GM19043 (cell line): ENCODE measurements at regions not wholly inside any gene's neighbourhood (a gene's known extent, or its start where the extent isn't known, plus 50 kb on each side); places are given as distances from the start of the nearest gene placed in this dataset.
"Not testable (repeated sequence)": the region's sequence is repeated elsewhere in the genome, so short reads cannot be mapped to it uniquely, and the experiment has no call there.

Source experiments
- ATAC-seq: cut with Tn5 transposase; IDR thresholded peaks from one replicate; pipeline ENCODE4 v1.9.1; 2021; ENCODE audit warnings: low read depth; ENCODE audit not compliant: unreplicated experiment

DNA sequence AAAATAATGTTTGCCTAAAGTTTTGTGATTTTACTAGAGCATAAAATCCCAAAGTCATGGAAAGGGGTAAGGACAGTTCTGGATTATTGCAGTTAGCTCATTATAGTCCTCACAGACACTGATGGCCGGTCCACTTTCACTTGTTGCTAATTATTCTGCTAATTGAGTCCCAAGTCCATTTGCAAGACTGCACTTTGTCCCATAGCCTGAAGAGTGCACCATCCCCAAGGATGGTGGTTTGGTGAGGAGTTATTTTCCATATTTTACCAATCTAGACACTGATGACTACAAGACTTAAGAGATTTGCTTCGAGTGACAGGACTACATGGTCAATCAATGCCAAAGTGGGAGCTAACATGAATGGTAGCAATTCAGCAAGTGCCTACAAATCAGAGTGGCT, 181.8 kb upstream of the CACNA2D1 start:
- ATAC-seq = no peak

GRCh38 chr7:82624965-82625364, 181.4 kb upstream of the CACNA2D1 start:
- ATAC-seq = no peak

- ATAC-seq = no peak
Measured at GRCh38 chr7:82624337-82624736, 180.8 kb upstream of the CACNA2D1 start.

- ATAC-seq = no peak
Measured at GRCh38 chr7:82623812-82624211, 180.2 kb upstream of the CACNA2D1 start.

GRCh38 chr7:82617156-82617555, 173.6 kb upstream of the CACNA2D1 start:
- no peak for ATAC-seq

GRCh38 chr7:82616059-82616728, 172.6 kb upstream of the CACNA2D1 start:
- no peak for ATAC-seq

DNA sequence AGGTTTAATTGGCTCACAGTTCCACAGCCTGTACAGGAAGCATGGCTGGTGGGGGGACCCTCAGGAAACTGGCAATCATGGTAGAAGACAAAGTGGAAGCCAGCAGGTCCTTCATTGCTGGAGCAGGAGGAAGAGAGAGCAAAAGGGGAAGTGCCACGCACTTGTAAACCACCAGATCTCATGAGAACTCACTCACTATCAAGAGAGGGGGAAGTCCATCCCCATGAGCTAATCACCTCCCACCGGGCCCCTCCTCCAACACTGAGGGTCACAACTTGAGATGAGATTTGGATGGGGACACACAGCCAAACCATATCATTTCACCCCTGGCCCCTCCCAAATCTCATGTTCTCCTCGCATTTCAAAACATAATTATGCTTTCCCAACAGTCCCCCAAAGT, 171.9 kb upstream of the CACNA2D1 start:
- ATAC-seq = no peak

- ATAC-seq = no peak
Measured at GRCh38 chr7:82609746-82610145, 166.2 kb upstream of the CACNA2D1 start.

GRCh38 chr7:82605247-82605864, 161.8 kb upstream of the CACNA2D1 start:
- peak; percentile 62 for ATAC-seq

GRCh38 chr7:82602066-82602465, 158.5 kb upstream of the CACNA2D1 start:
- no peak for ATAC-seq

DNA sequence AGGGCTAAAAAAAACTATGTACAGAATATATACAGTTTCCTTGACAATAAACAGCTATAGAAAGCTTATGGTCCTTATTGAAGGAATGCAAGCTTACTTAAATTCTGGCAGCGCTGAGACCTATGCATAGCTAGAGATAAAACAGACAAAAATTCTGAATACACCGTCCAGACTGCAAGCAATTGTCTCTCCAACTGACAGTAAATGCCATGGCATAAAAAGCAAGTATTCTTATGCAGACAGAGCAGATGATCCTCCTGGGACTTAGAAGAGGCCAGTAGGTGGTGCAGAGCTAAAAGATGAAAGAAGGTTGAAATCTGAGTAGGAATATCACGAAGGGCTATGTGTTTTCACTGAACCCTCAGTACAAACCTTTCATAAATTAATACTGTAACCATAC, 157.0 kb upstream of the CACNA2D1 start:
- no peak for ATAC-seq

DNA sequence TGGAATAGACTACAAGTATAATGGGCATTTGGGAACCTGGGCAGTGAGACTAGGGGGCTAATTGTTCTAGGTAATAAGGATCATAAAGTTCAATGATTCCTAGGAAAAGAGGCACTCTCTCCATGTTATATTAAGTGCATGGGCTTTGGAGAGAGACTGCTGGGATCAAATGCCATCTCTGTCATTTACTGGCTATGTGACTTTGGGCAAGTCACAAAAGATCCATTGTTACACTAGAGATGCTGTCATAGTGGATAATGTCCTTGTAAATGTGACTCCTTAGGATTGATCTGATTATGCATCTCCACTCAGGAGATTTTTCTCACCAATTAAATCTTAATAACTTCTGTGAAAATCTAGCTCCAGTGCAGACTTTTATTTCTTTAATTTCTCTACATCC, 156.3 kb upstream of the CACNA2D1 start:
- no peak for ATAC-seq

DNA sequence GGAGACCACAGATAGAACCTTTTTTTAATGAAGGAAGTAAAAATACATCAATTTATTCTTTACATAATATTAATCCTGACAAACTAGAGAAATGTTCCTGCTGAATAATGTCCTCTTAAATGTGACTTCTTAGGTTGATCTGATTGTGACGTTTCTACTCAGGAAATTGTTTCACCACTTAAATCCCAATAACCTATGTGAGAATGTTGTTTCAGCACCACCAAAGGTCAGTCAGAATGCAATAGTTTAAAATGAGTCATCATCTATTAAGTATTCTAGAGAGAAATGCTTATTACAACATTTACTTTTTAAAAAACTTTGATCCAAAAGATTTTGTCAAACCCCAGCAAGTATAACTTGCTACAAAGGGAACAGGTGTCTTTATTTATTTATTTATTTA, 155.4 kb upstream of the CACNA2D1 start:
- no peak for ATAC-seq

DNA sequence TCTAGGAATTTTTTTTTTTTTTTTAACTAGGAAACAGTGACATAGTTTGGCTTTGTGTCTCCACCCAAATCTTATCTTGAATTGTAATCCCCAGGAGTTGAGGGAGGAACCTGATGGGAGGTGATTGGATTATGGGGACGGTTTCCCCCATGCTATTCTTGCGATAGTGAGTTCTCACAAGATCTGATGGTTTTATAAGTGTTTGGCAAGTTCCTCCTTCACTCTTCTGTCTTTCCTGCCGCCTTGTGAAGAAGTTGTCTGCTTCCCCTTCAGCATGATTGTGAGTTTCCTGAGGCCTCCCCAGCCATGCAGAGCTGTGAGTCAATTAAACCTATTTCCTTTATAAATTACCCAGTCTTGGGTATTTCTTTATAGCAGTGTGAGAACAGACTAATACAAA, 152.2 kb upstream of the CACNA2D1 start:
- not testable (repeated sequence) for ATAC-seq

DNA sequence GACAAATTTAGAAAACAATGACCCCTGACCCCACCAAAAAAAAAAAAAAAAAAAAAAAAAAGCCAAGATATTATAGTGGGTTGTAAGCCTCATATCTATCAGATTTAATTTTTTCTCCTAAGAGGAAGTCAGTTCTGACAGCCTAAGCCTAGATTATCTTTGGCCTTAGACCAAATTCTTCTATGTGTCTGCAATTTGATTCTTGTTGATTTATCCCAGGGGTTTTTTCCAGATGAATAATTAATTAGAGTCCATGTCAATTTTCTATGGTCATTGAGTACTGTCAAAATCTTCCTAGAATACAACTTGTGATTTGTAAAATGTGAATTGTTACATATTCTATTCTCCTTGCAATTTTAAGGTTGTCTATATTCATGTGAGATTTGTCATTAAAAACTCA, 151.6 kb upstream of the CACNA2D1 start:
- ATAC-seq = no peak

- no peak for ATAC-seq
Measured at GRCh38 chr7:82594665-82595064, 151.1 kb upstream of the CACNA2D1 start.

- ATAC-seq = no peak
Measured at GRCh38 chr7:82593780-82594179, 150.2 kb upstream of the CACNA2D1 start.

DNA sequence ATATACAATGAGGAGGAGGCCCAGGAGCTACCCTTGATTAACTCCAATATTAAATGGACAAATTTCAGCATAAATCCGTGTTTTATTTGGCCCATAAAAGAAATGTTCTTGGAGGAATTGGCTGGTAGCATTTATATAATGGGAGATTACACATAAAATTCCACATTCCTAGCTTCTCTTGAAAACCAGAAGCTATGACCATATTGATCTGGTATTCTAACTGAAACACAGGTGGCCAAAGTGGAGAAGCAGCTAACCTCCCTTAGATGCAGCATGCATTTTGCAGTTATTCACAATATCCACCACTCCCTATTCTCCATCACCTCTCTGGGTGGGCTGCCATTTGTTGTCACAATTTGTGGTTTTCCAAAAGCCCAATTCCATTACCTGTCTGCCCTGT, 148.8 kb upstream of the CACNA2D1 start:
- ATAC-seq = no peak

DNA sequence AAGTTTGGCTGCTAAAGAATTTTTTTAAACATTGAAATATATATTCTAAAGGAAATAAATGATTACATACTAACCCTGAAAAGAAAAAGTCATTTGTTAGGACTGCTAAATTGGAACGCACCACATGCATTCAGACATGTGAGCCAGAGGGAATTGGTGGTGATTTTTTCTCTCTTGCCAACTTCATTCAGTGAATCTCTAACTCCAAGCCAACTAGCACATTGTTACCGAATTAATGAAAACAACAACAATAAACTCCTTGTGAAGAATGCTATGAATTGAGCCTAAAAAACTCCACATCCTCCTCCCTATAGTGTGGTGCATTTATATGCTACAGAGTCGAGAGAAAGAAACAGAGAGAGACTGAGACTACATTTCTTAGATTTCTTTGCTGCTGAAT, 135.5 kb upstream of the CACNA2D1 start:
- ATAC-seq = no peak

DNA sequence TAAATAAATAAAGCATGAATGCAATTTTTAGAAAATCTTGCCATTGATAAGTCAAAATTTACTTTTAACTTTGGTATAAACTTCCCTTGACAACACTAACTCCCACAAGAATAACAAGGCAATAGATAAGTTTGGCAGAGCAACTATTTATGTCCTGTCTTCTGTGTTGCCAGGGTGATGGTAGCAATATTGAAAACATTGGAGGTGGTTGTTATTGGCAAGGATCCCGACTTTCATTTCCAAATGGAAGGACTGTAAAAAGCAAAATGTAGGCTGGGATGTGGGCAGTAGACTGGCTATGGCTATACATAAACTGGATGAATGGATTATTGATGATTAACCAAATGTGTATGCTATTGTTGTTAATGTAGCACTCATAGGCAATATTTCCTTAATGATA, 134.9 kb upstream of the CACNA2D1 start:
- ATAC-seq = no peak

- ATAC-seq = peak; percentile 91
Measured at GRCh38 chr7:82572195-82572880, 128.8 kb upstream of the CACNA2D1 start.

- ATAC-seq = not testable (repeated sequence)
Measured at GRCh38 chr7:82571047-82571446, 127.5 kb upstream of the CACNA2D1 start.
